ENCODE measurements at regions not wholly inside any gene's neighbourhood (a gene's known extent, or its start where the extent isn't known, plus 50 kb on each side); places are given as distances from the start of the nearest gene placed in this dataset.

DNA sequence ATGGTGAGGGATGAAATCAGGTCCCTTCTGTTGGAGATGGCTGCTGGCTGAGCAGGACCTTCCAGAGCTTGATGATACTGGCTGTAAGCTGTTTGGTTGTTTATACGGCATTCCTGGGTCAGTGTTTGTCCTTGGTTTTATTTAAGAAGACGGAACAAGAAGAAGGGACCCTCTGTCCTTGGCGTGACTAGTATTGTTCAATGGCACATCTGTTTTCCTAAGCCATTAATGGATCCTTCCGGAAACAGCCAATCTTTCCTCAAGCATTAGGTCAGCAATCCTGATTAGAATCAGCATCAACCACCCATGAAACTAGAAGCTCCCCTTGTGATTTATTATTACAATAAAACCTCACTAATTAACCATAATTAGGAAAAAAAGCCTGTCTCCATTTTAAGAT, 128.7 kb upstream of the KIAA1217 start:
- TF ChIP-seq, protein P1, sequence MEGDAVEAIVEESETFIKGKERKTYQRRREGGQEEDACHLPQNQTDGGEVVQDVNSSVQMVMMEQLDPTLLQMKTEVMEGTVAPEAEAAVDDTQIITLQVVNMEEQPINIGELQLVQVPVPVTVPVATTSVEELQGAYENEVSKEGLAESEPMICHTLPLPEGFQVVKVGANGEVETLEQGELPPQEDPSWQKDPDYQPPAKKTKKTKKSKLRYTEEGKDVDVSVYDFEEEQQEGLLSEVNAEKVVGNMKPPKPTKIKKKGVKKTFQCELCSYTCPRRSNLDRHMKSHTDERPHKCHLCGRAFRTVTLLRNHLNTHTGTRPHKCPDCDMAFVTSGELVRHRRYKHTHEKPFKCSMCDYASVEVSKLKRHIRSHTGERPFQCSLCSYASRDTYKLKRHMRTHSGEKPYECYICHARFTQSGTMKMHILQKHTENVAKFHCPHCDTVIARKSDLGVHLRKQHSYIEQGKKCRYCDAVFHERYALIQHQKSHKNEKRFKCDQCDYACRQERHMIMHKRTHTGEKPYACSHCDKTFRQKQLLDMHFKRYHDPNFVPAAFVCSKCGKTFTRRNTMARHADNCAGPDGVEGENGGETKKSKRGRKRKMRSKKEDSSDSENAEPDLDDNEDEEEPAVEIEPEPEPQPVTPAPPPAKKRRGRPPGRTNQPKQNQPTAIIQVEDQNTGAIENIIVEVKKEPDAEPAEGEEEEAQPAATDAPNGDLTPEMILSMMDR (IDR thresholded peaks at IDR 0.05), result no peak
- TF ChIP-seq POLR2A (IDR thresholded peaks at IDR 0.05), result no peak
